ENCODE measurements at regions not wholly inside any gene's neighbourhood (a gene's known extent, or its start where the extent isn't known, plus 50 kb on each side); places are given as distances from the start of the nearest gene placed in this dataset.

DNA sequence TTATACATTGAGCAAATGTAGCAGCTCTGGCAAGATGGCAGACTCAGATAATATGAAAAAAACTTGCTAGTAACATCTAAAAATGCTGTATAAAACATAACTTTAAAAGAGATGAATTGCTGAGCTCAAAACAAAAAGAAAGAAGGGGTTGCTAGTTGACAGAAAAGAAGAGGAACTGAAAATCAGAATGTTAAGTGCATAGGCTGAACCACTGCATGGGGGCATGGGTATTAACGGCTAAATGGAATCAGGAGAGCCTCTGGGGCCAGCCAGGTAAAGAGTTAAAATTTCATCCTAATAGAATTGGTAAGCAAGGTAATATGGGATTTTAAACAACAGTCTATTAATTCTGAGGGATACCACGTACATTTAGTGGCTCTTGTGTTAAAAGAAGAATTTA lies 146.8 kb downstream of the SMC2 start:
- H3K27me3 ChIP-seq = no peaks in the 10 kb centered on the region
- H3K4me1 ChIP-seq = no peaks in the 10 kb centered on the region
- H3K9me3 ChIP-seq = no peaks in the 10 kb centered on the region
- no peaks in the 10 kb centered on the region for H3K36me3 ChIP-seq
- no peak overlapping the region for H3K4me3 ChIP-seq
- H3K27ac ChIP-seq = no peak overlapping the region
- no peak for ATAC-seq (ENCODE audit: low FRiP score in 2 of 2)
- no peak for DNase-seq
- 57 to 60% methylated on average over 2 of the region's 2 CpGs for WGBS, 2 donors
- TF ChIP-seq, protein P1, sequence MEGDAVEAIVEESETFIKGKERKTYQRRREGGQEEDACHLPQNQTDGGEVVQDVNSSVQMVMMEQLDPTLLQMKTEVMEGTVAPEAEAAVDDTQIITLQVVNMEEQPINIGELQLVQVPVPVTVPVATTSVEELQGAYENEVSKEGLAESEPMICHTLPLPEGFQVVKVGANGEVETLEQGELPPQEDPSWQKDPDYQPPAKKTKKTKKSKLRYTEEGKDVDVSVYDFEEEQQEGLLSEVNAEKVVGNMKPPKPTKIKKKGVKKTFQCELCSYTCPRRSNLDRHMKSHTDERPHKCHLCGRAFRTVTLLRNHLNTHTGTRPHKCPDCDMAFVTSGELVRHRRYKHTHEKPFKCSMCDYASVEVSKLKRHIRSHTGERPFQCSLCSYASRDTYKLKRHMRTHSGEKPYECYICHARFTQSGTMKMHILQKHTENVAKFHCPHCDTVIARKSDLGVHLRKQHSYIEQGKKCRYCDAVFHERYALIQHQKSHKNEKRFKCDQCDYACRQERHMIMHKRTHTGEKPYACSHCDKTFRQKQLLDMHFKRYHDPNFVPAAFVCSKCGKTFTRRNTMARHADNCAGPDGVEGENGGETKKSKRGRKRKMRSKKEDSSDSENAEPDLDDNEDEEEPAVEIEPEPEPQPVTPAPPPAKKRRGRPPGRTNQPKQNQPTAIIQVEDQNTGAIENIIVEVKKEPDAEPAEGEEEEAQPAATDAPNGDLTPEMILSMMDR (IDR thresholded peaks at IDR 0.05) = no peak
- TF ChIP-seq EP300 (IDR thresholded peaks at IDR 0.05) (no peak), POLR2AphosphoS5 (IDR thresholded peaks at IDR 0.05) (no peak), POLR2A (IDR thresholded peaks at IDR 0.05) (no peak)

DNA sequence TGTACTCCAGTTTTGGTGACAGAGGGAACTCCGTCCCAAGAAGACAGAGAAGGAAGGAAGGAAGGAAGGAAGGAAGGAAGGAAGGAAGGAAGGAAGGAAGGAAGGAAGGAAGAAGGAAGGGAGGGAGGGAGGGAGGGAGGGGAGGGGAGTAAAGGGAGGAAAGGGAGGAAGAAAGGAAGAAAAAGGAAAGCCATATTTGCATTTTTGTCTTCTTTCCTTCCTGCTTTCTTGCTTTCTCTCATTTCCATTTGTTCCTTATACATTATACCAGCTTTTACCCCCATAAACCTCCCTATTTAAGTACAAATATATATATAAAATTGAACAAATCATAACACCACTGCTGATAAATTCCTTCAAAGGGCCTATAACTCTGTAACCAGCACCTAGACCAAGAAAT lies 151.8 kb downstream of the SMC2 start:
- Histone ChIP-seq H3K4me1 (no peaks in the 10 kb centered on the region), H3K9me3 (no peaks in the 10 kb centered on the region), H3K27me3 (no peaks in the 10 kb centered on the region), H3K36me3 (no peaks in the 10 kb centered on the region), H3K27ac (no peak overlapping the region), H3K4me3 (no peak overlapping the region)
- 47 to 75% methylated on average over 1 of the region's 1 CpG for WGBS, 2 donors
- no peak for ATAC-seq (ENCODE audit: low FRiP score in 2 of 2)
- no peak for DNase-seq
- TF ChIP-seq, protein P1 (IDR thresholded peaks at IDR 0.05) = no peak
- TF ChIP-seq EP300 (IDR thresholded peaks at IDR 0.05) = no peak
- TF ChIP-seq POLR2AphosphoS5 (IDR thresholded peaks at IDR 0.05) = no peak
- TF ChIP-seq POLR2A (IDR thresholded peaks at IDR 0.05) = no peak

DNA sequence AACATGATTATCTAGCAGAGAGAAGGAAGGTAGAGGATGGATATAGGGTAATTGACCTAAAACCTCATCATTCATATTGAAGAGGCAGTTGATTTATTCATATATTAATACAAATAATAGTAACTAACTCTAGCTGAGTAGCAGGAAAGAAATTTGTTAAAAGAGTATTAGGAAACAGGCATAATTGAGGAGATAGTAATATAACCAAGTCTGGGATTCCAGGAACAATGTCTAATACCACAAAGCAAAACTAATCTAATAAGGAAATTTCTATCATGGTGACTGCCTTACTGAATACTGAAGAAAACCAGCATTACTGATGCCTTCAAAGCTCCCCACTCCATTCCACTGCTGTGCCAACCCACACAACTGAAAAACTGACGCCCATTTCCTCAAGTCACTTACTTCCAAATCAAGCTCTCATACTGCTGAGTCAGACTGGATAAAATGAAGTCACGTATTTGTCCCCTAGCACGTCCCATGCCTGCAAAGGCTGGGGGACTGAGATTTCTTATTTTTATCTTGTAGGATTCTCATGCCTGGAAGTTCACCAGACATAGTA lies 153.9 kb downstream of the SMC2 start:
- ATAC-seq (ENCODE audit: low FRiP score in 2 of 2) (no peak), DNase-seq (no peak)
- no peaks in the 10 kb centered on the region for H3K36me3 ChIP-seq
- TF ChIP-seq, protein P1 (IDR thresholded peaks at IDR 0.05) = no peak
- TF ChIP-seq POLR2A (IDR thresholded peaks at IDR 0.05) (no peak), EP300 (IDR thresholded peaks at IDR 0.05) (no peak), POLR2AphosphoS5 (IDR thresholded peaks at IDR 0.05) (no peak)
- H3K4me3 ChIP-seq = no peak overlapping the region
- H3K9me3 ChIP-seq = no peaks in the 10 kb centered on the region
- H3K27ac ChIP-seq = no peak overlapping the region
- no peaks in the 10 kb centered on the region for H3K4me1 ChIP-seq
- H3K27me3 ChIP-seq = no peaks in the 10 kb centered on the region
- 72 to 78% methylated on average over 3 of the region's 3 CpGs for WGBS, 2 donors

DNA sequence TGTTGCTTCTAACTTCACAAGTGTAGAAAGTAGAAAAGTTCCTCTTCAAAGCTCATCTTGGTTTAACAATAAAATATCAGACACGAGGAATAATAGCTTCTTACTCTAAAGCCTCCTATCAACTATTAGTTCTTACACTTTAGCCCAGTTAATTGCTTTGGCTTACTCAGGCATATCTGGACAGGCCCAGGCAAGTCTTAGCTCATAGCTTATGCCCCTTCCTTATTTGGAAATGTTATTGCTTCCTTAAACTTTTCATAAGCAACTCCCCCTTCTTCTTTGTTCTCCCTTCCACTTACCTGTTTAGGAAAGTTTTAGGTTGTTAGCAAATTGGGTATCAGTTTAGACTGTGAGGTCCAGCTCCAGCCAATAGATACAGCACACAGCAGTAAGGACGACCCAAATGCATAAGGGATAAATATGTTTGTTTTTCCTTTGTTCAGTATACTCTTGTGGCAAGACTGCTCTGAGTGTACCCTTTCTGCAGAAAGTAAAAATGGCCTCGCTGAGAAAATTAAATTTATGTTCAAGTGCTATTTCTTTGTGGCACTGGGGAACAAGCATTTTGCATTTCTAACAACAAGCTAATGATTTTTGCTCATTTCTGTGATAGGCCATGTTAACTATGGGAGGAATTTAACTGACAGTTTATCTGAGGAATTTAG lies 162.1 kb downstream of the SMC2 start:
- TF ChIP-seq, protein P1 (IDR thresholded peaks at IDR 0.05) = no peak
- TF ChIP-seq EP300 (IDR thresholded peaks at IDR 0.05) (no peak), POLR2A (IDR thresholded peaks at IDR 0.05) (no peak), POLR2AphosphoS5 (IDR thresholded peaks at IDR 0.05) (no peak)
- peaks cover 0 to 4% (median 0%) of the 10 kb centered on the region in 4 donors for H3K9me3 ChIP-seq
- H3K4me1 ChIP-seq = no peaks in the 10 kb centered on the region
- no peaks in the 10 kb centered on the region for H3K36me3 ChIP-seq
- no peak overlapping the region for H3K4me3 ChIP-seq
- no peak overlapping the region for H3K27ac ChIP-seq
- WGBS, 2 donors = 68 to 87% methylated on average over 3 of the region's 3 CpGs
- ATAC-seq (ENCODE audit: low FRiP score in 2 of 2) = no peak
- DNase-seq = no peak
- H3K27me3 ChIP-seq = no peaks in the 10 kb centered on the region

DNA sequence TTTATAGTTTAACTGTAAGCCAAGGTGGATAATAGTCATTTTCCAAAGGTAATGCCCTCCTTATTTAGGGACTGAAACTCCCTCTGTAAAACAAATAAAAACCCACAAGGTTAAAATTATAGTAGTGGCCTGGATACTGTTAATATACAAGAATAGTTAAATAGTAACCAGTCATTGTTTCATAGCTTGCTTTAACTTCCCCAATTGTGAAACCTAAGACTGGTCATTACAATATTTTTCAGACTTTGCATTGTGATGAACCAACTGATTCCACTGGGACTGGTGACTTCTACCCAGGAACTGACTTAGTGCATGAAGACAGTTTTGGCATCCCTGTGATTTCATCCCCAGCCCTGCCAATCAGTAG lies 162.6 kb downstream of the SMC2 start:
- H3K27me3 ChIP-seq = no peaks in the 10 kb centered on the region
- no peak for DNase-seq
- no peak for ATAC-seq (ENCODE audit: low FRiP score in 2 of 2)
- H3K4me1 ChIP-seq = no peaks in the 10 kb centered on the region
- peaks cover 0 to 4% (median 0%) of the 10 kb centered on the region in 4 donors for H3K9me3 ChIP-seq
- no peak overlapping the region for H3K27ac ChIP-seq
- TF ChIP-seq POLR2AphosphoS5 (IDR thresholded peaks at IDR 0.05) (no peak), EP300 (IDR thresholded peaks at IDR 0.05) (no peak), POLR2A (IDR thresholded peaks at IDR 0.05) (no peak)
- TF ChIP-seq, protein P1 (IDR thresholded peaks at IDR 0.05) = no peak
- H3K36me3 ChIP-seq = no peaks in the 10 kb centered on the region
- no peak overlapping the region for H3K4me3 ChIP-seq

Data from upper lobe of left lung (tissue), 6 donors.